Esophagus muscularis mucosa (tissue), 4 donors: ENCODE measurements at regions not wholly inside any gene's neighbourhood (a gene's known extent, or its start where the extent isn't known, plus 50 kb on each side); places are given as distances from the start of the nearest gene placed in this dataset.

Experiments used
- DNase-seq: peaks from one replicate; pipeline ENCODE4 v3.0.0-alpha.2; 2017; ENCODE audit errors: extremely low spot score
- H3K27ac ChIP-seq, 4 donors: fragments of 200-600 bp; sonication (generic); replicated peaks in 1 of 4; 1 replicate in 3 of 4; 2 replicates in 1 of 4; pipeline ENCODE4 v1.5.1; 2016 to 2019; ENCODE audit warnings: mild to moderate bottlenecking in 1 of 4
- H3K27me3 ChIP-seq, 4 donors: fragments of 200-600 bp; sonication (generic); one replicate each; pipeline versions ENCODE4 v1.5.1 to v1.6.0; 2016 to 2019
- H3K36me3 ChIP-seq, 4 donors: fragments of 200-600 bp; sonication (generic); one replicate each; pipeline ENCODE4 v1.5.1; 2016 to 2019
- H3K4me1 ChIP-seq, 4 donors: fragments of 200-600 bp; sonication (generic); one replicate each; pipeline ENCODE4 v1.5.1; 2016 to 2019
- H3K4me3 ChIP-seq, 4 donors: fragments of 200-600 bp; sonication (generic); 1 replicate in 2 of 4; 2 replicates in 2 of 4; pipeline ENCODE4 v1.5.1; 2016 to 2019; ENCODE audit warnings: mild to moderate bottlenecking in 4 of 4, moderate library complexity in 1 of 4
- H3K9me3 ChIP-seq, 4 donors: fragments of 200-600 bp; sonication (generic); 1 replicate in 3 of 4; 2 replicates in 1 of 4; pipeline ENCODE4 v1.5.1; 2016 to 2019
- CTCF ChIP-seq, 3 experiments: fragments of 200-600 bp in 2 of 3; fragments of 450-650 bp in 1 of 3; sonication (generic) in 2 of 3; IDR thresholded peaks; one replicate each; pipeline ENCODE4 v1.5.1; 2017 to 2019; ENCODE audit warnings: antibody characterized with exemption in 3 of 3, mild to moderate bottlenecking in 2 of 3, moderate library complexity in 1 of 3
- EP300 ChIP-seq: sonication (generic); formaldehyde crosslinking; IDR thresholded peaks from one replicate; pipeline ENCODE4 v1.6.1; 2017; ENCODE audit warnings: antibody characterized with exemption
- POLR2A ChIP-seq: fragments of 450-650 bp; IDR thresholded peaks from one replicate; pipeline ENCODE4 v1.6.1; 2017; ENCODE audit warnings: antibody characterized with exemption, moderate library complexity, mild to moderate bottlenecking, low read depth
- POLR2AphosphoS5 ChIP-seq, 2 donors: sonication (generic); formaldehyde crosslinking; IDR thresholded peaks; one replicate each; pipeline ENCODE4 v1.6.1; 2017; ENCODE audit warnings: antibody characterized with exemption in 2 of 2
- WGBS: methylation state at CpG from one replicate; pipeline ENCODE4 v1.1.5; 2018; 5-methylcytosine and 5-hydroxymethylcytosine counted together
- intact Hi-C: fragments of 100-400 bp; cut with DNase I; formaldehyde crosslinking; loops from one replicate; pipeline ENCODE4 v1.15.1; 2023

- peaks cover 0 to 12% (median 2%) of the 10 kb centered on the region in 4 donors for H3K4me1 ChIP-seq
- 66% methylated on average over 7 of the region's 7 CpGs for WGBS
- H3K36me3 ChIP-seq: no peaks in the 10 kb centered on the region
- no peak for DNase-seq
- intact Hi-C loops: no loop called here
- no peak overlapping the region for H3K27ac ChIP-seq
- H3K27me3 ChIP-seq: no peaks in the 10 kb centered on the region
- H3K9me3 ChIP-seq: no peaks in the 10 kb centered on the region
- TF ChIP-seq CTCF (IDR thresholded peaks at IDR 0.05) (no peak), POLR2A (no peak), POLR2AphosphoS5 (IDR thresholded peaks at IDR 0.05) (no peak), EP300 (no peak)
- H3K4me3 ChIP-seq: no peak overlapping the region
These were observed 65.3 kb upstream of the RAP2B start for GRCh38 chr3:153096731-153097131.

GRCh38 chr3:153097213-153097612 is 64.8 kb upstream of the RAP2B start:
- intact Hi-C loops: no loop called here
- TF ChIP-seq POLR2AphosphoS5 (IDR thresholded peaks at IDR 0.05) (no peak), EP300 (no peak), CTCF (IDR thresholded peaks at IDR 0.05) (no peak), POLR2A (no peak)
- no peak overlapping the region for H3K27ac ChIP-seq

GRCh38 chr3:153099131-153099530 is 62.9 kb upstream of the RAP2B start:
- no peak for DNase-seq
- intact Hi-C loops: no loop called here

More at GRCh38 chr3:153097213-153097612, 64.8 kb upstream of the RAP2B start:
- H3K4me3 ChIP-seq: no peak overlapping the region
- H3K4me1 ChIP-seq: peaks cover 0 to 12% (median 2%) of the 10 kb centered on the region in 4 donors
- H3K27me3 ChIP-seq: no peaks in the 10 kb centered on the region
- no peaks in the 10 kb centered on the region for H3K36me3 ChIP-seq
- DNase-seq: no peak
- no peaks in the 10 kb centered on the region for H3K9me3 ChIP-seq

GRCh38 chr3:153103406-153103945 is 58.5 kb upstream of the RAP2B start:
- Histone ChIP-seq H3K27ac (no peak overlapping the region), H3K4me1 (no peaks in the 10 kb centered on the region), H3K27me3 (no peaks in the 10 kb centered on the region), H3K36me3 (no peaks in the 10 kb centered on the region), H3K9me3 (no peaks in the 10 kb centered on the region), H3K4me3 (no peak overlapping the region)
- DNase-seq: no peak
- 71% methylated on average over 2 of the region's 2 CpGs for WGBS
- intact Hi-C loops: no loop called here
- no peak for TF ChIP-seq EP300
- TF ChIP-seq CTCF (IDR thresholded peaks at IDR 0.05): no peak

More at GRCh38 chr3:153099131-153099530, 62.9 kb upstream of the RAP2B start:
- Histone ChIP-seq H3K27me3 (no peaks in the 10 kb centered on the region), H3K36me3 (no peaks in the 10 kb centered on the region), H3K9me3 (no peaks in the 10 kb centered on the region), H3K27ac (no peak overlapping the region), H3K4me3 (no peak overlapping the region), H3K4me1 (peaks cover 0 to 6% (median 2%) of the 10 kb centered on the region in 4 donors)
- WGBS: 95% methylated on average over 9 of the region's 9 CpGs
- TF ChIP-seq CTCF (IDR thresholded peaks at IDR 0.05) (no peak), POLR2AphosphoS5 (IDR thresholded peaks at IDR 0.05) (no peak), POLR2A (no peak), EP300 (no peak)

GRCh38 chr3:153110041-153110440 is 52.0 kb upstream of the RAP2B start:
- H3K4me3 ChIP-seq: no peak overlapping the region
- no peak overlapping the region for H3K27ac ChIP-seq
- TF ChIP-seq POLR2A (no peak), POLR2AphosphoS5 (IDR thresholded peaks at IDR 0.05) (no peak), CTCF (IDR thresholded peaks at IDR 0.05) (no peak), EP300 (no peak)
- no peaks in the 10 kb centered on the region for H3K4me1 ChIP-seq
- no peaks in the 10 kb centered on the region for H3K9me3 ChIP-seq
- H3K27me3 ChIP-seq: no peaks in the 10 kb centered on the region
- DNase-seq: no peak
- 91% methylated on average over 2 of the region's 2 CpGs for WGBS
- intact Hi-C loops: no loop called here
- no peaks in the 10 kb centered on the region for H3K36me3 ChIP-seq
